ENCODE measurements at regions not wholly inside any gene's neighbourhood (a gene's known extent, or its start where the extent isn't known, plus 50 kb on each side); places are given as distances from the start of the nearest gene placed in this dataset.
"Not testable (repeated sequence)": the region's sequence is repeated elsewhere in the genome, so short reads cannot be mapped to it uniquely, and the experiment has no call there.

DNA sequence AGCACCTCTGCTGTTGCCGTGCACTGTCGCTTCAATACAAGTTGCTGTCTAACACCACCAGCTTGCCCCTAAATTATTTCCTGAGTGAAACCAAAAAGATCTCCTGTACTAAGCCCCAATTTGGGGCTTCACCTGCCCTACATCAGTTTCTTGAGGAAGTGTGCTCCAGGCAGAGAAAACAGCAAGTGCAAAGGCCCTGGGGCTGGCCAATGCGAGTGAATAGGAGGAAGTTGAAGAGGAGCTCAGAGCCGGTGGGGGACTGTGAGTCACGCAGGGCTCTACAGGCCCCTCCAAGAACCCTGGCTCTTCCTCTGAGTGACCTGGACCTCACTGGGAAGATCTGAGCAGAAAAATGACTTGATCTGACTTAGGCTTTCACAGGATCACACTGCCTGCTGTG lies 117.2 kb downstream of the IPO8 start:
- no peak for DNase-seq
- Histone ChIP-seq H3K36me3 (replicated peaks; ENCODE audit: control insufficient read depth, insufficient read depth, low read length) (no peaks in the 10 kb centered on the region), H3K4me3 (ENCODE audit: insufficient read depth, low read depth, low read length) (no peak overlapping the region), H3K27me3 (ENCODE audit: control insufficient read depth, insufficient read depth, low read length) (no peaks in the 10 kb centered on the region)

DNA sequence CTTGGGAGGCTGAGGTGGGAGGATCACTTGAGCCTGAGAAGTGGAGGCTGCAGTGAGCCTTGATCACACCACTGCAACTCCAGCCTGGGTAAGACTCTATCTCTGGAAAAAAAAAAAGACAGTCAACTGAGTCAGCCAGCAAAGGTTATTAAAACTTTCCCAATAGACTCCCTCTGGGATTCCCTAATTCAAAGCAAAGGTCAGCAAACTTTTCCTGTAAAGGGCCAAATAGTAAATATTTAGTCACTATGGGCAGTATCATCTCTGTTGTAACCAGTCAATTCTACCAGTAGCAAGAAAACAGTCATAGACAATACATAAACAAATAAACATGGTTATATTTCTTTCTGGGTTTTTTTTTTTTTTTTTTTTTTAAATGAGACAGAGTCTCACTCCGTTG lies 122.5 kb downstream of the IPO8 start:
- no peaks in the 10 kb centered on the region for H3K36me3 ChIP-seq (replicated peaks; ENCODE audit: control insufficient read depth, insufficient read depth, low read length)
- no peaks in the 10 kb centered on the region for H3K27me3 ChIP-seq (ENCODE audit: control insufficient read depth, insufficient read depth, low read length)
- no peak overlapping the region for H3K4me3 ChIP-seq (ENCODE audit: insufficient read depth, low read depth, low read length)
- no peak for DNase-seq

DNA sequence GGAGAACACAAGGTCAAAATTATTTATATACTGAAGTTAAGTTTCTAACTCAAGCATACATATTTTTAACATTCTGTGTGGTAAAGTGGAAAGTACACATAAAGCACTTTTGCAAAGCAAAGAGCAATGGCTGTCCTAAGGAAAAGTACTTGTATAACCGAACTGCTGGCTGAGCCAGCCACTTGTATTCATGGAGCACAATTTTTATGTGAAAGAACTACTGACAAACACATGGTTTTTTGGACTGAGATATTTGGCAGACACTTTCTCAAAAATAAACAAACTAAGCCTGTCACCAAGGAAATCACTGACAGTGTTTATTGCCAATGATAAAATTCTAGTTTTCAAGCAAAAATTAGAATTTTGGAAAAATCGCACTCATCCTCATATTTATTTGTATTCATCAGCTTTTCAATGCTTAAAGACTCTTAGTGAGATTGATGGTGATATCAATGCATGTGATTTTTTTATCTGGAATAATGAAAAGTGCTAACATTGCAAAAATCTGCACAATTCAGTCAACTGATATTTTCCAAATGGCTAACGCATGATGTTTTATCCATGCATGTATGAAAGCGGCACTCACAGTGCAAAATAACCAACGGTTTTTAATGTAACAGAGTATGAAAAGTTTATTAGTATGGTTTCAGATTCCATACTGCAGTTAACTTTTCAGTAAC lies 125.3 kb downstream of the IPO8 start:
- no peak for DNase-seq
- Histone ChIP-seq H3K4me3 (ENCODE audit: insufficient read depth, low read depth, low read length) (no peak overlapping the region), H3K27me3 (ENCODE audit: control insufficient read depth, insufficient read depth, low read length) (no peaks in the 10 kb centered on the region), H3K36me3 (replicated peaks; ENCODE audit: control insufficient read depth, insufficient read depth, low read length) (no peaks in the 10 kb centered on the region)

DNA sequence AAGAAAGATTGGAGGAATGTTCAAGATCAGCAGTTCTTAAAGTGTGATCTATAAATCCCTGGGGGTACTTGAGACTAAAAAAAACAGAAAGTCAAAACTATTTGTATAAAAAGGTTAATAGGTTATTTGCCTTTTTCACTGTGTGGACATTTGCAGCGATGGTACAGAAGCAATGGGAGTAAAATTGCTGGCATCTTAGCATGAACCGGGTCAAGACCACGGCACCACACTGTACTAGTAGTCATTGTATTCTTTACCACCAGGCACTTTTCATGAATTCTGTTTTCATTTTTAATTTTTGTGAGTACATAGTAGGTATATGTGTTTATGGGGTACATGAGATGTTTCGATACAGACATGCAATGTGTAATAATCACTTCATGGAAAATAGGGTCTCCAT lies 126.2 kb downstream of the IPO8 start:
- H3K36me3 ChIP-seq (replicated peaks; ENCODE audit: control insufficient read depth, insufficient read depth, low read length) = no peaks in the 10 kb centered on the region
- no peak for DNase-seq
- no peak overlapping the region for H3K4me3 ChIP-seq (ENCODE audit: insufficient read depth, low read depth, low read length)
- no peaks in the 10 kb centered on the region for H3K27me3 ChIP-seq (ENCODE audit: control insufficient read depth, insufficient read depth, low read length)

DNA sequence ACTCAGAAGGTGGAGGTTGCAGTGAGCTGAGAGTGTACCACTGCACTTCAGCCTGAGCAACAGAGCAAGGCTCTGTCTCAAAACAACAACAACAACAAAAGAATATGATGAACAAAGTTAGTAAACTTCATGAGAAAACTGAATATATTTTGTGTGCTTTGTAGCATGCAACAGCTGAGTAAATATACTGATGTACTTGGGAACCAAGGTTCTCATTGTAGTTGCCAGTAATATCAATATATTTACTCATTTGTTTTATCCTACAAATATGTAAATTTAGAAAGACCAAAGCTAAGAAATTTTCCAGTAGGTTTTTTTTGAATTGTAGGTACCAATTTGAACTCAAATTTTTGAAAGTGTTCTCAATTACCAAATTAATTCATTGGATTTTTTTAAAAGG lies 127.2 kb downstream of the IPO8 start:
- no peaks in the 10 kb centered on the region for H3K27me3 ChIP-seq (ENCODE audit: control insufficient read depth, insufficient read depth, low read length)
- DNase-seq = no peak
- H3K4me3 ChIP-seq (ENCODE audit: insufficient read depth, low read depth, low read length) = no peak overlapping the region
- no peaks in the 10 kb centered on the region for H3K36me3 ChIP-seq (replicated peaks; ENCODE audit: control insufficient read depth, insufficient read depth, low read length)

DNA sequence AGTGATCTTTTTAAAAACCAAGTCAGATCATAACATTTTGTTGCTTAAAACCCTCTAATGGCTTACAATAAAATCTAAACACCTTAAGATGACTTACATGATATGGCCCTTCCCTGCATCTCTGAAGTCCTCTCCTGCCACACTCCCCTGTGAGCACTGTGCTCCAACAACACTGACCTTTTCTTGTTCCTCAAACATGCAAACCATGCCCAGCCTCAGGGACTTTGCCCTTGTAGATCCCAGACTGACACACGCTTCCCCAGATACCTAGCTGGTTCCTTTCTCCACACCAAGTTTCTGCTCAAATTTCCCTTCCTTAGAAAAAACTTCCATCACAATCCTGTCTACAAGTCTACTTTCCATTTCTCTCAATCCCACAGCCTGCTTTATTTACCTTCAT lies 128.6 kb downstream of the IPO8 start:
- Histone ChIP-seq H3K4me3 (ENCODE audit: insufficient read depth, low read depth, low read length) (no peak overlapping the region), H3K27me3 (ENCODE audit: control insufficient read depth, insufficient read depth, low read length) (no peaks in the 10 kb centered on the region), H3K36me3 (replicated peaks; ENCODE audit: control insufficient read depth, insufficient read depth, low read length) (no peaks in the 10 kb centered on the region)
- no peak for DNase-seq

DNA sequence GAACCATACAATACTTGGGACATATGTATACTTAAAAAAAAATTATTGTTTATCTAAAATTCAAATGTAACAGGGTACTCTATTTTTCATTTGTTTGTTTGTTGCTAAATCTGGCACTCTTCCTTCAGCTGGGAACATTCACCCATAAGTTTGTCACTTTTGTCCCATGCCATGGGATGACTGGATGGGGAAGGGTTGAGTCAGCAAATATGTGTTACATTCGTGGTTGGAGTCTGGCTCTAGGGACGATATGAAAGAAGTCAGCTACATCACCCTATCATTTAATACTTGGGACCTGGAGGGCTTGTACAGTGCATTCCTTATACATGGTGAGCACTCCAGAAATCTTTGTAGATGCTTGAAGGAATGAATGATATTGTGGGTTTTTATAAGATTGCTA lies 131.3 kb downstream of the IPO8 start:
- DNase-seq = no peak
- H3K27me3 ChIP-seq (ENCODE audit: control insufficient read depth, insufficient read depth, low read length) = no peaks in the 10 kb centered on the region
- no peak overlapping the region for H3K4me3 ChIP-seq (ENCODE audit: insufficient read depth, low read depth, low read length)
- no peaks in the 10 kb centered on the region for H3K36me3 ChIP-seq (replicated peaks; ENCODE audit: control insufficient read depth, insufficient read depth, low read length)

DNA sequence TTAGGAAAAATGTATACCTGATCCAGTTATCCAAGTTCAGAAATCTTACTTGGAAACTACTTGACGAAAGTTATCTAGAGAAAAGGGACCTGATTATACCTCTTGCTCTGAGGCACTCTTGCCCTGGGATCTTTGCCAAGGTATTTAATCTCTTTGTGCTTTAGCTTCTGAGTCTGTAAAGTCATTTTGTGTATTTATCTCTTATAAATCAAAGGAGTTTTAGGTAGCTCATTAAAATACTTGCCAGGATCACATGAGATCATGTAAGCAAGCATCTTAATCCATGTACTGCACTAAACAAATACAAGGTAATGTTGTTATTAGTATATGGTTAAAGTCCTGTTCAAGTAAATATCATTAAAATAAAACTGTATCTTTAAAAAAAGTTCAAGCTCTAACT lies 147.5 kb downstream of the IPO8 start:
- Histone ChIP-seq H3K36me3 (replicated peaks; ENCODE audit: control insufficient read depth, insufficient read depth, low read length) (no peaks in the 10 kb centered on the region), H3K27me3 (ENCODE audit: control insufficient read depth, insufficient read depth, low read length) (no peaks in the 10 kb centered on the region), H3K4me3 (ENCODE audit: insufficient read depth, low read depth, low read length) (no peak overlapping the region)
- no peak for DNase-seq

DNA sequence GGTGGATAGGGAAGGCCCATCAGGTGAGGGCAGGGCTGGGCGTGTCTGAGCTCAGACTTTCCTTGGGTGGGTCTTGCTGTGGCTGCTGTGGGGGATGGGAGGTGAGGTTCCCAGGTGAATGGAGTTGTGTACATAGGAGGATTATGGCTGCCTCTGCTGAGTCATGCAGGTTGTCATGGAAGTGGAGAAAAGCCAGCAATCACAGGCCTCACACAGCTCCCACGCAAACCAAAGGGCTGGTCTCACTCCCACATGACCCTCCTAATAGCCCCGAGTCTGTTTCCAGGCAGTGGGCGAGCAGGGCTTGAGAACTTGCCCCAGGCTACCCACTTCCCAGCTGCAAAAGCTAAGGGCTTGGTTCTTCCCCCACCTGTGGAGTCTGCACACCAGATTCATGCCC lies 149.5 kb downstream of the IPO8 start:
- no peak for DNase-seq
- Histone ChIP-seq H3K4me3 (ENCODE audit: insufficient read depth, low read depth, low read length) (no peak overlapping the region), H3K36me3 (replicated peaks; ENCODE audit: control insufficient read depth, insufficient read depth, low read length) (no peaks in the 10 kb centered on the region), H3K27me3 (ENCODE audit: control insufficient read depth, insufficient read depth, low read length) (no peaks in the 10 kb centered on the region)

DNA sequence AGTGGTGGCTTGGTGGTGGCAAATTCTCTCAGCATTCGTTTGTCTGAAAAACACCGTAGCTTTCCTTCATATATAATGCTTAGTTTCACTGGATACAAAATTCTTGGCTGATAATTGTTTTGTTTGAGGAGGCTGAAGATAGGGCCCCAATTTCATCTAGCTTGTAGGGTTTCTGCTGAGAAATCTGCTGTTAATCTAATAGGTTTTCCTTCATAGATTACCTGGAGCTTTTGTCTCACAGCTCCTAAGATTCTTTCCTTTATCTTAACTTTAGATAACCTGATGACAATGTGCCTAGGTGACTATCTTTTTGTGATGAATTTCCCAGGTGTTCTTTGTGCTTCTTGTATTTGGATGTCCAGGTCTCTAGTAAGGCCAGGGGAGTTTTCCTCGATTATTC lies 151.0 kb downstream of the IPO8 start:
- H3K4me3 ChIP-seq (ENCODE audit: insufficient read depth, low read depth, low read length); H3K27me3 ChIP-seq (ENCODE audit: control insufficient read depth, insufficient read depth, low read length); DNase-seq; H3K36me3 ChIP-seq (replicated peaks; ENCODE audit: control insufficient read depth, insufficient read depth, low read length): not testable (repeated sequence)

DNA sequence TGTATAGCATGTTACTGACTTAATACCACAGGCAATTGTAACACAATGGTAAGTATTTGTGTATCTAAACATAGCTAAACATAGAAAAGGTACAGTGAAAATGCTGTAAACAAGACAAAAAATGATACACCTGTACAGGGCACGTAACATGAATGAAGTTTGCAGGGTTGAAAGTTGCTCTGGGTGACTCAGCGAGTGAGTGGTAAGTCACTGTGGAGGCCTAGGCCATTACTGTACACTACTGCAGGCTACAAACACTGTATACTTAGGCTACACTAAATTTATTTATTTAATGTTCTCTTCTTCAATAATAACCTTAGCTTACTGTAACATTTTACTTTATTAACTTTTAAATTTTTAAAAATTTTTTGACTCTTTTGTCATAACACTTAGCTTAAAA lies 158.4 kb downstream of the IPO8 start:
- Histone ChIP-seq H3K4me3 (ENCODE audit: insufficient read depth, low read depth, low read length) (no peak overlapping the region), H3K27me3 (ENCODE audit: control insufficient read depth, insufficient read depth, low read length) (no peaks in the 10 kb centered on the region), H3K36me3 (replicated peaks; ENCODE audit: control insufficient read depth, insufficient read depth, low read length) (no peaks in the 10 kb centered on the region)
- DNase-seq = no peak

DNA sequence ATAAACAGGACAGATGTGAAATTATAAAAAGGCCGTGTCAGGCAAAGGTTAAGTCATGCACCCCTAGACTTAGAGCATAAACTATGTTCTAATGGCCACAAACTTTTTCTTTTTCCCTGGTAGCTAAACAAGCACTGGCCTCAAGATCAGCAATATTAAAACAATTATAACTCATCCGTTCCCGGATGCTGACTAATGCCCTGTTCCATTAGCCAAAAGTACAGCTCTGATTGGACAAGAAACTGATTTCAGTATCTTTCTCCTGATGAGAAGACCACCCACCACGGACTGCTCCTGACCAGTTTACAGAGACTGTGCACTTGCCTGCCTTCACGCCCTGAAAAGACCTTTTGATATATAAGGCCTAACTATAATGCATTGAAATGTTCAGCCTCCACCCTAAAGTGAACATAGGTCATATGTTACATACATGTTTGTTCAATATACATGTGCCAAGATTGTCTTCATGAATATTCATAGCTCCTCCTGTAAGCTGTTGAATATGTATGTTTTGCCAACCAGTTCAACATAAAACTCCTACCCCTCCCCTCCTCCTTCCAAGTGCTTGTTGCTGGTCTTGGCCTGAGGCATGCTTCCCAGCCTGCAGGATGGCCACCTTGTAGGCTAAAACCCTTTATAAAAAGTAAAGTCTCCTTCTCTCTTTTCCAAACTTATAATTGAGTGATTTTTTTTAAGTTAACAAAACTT lies 162.0 kb downstream of the IPO8 start:
- Histone ChIP-seq H3K27me3 (ENCODE audit: control insufficient read depth, insufficient read depth, low read length) (no peaks in the 10 kb centered on the region), H3K36me3 (replicated peaks; ENCODE audit: control insufficient read depth, insufficient read depth, low read length) (no peaks in the 10 kb centered on the region), H3K4me3 (ENCODE audit: insufficient read depth, low read depth, low read length) (no peak overlapping the region)
- DNase-seq = no peak

DNA sequence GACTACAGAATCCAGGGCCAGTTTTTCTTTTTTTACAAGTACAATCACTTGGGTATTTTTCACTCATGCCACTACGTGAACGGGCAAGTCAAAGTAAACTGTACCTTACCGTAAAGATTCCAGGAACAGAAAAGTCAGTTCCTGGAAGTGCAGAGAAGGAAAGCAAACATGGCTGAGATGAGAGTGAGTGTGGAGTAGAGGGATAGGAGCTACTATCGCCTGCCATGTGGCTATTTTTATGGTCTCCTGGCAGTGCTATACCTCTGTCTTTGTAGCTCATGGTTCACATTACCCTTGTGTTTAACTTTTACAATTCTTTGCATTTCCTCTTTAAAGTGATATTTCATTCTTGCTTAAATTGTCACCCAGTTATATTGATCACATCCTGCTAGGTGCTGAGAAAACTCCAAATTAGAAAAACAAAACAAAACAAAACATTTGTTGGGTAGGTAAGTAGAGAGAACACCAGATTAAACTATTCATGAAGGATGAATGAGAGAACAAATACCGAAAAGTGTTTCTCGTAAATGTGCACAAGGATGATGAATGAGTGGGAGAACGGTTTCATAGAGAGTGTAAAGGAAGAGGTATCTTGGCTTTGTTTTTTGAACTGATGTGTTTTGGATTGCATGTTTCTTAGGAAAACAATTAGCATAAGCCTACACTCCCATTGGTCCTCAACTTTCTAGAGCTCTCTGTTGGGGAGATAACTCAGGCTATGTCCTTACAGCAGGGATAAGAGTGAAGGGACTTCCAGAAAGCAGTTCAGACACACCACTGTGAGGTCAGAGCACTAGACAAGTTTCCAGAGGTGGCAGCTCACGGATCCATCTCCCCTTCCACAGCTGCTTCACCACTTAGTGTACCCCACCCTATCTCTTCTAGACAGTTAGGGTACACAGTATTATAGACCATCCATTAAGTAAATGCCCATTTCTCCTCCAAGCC lies 163.7 kb downstream of the IPO8 start:
- no peaks in the 10 kb centered on the region for H3K36me3 ChIP-seq (replicated peaks; ENCODE audit: control insufficient read depth, insufficient read depth, low read length)
- no peak for DNase-seq
- H3K27me3 ChIP-seq (ENCODE audit: control insufficient read depth, insufficient read depth, low read length) = no peaks in the 10 kb centered on the region
- no peak overlapping the region for H3K4me3 ChIP-seq (ENCODE audit: insufficient read depth, low read depth, low read length)

DNA sequence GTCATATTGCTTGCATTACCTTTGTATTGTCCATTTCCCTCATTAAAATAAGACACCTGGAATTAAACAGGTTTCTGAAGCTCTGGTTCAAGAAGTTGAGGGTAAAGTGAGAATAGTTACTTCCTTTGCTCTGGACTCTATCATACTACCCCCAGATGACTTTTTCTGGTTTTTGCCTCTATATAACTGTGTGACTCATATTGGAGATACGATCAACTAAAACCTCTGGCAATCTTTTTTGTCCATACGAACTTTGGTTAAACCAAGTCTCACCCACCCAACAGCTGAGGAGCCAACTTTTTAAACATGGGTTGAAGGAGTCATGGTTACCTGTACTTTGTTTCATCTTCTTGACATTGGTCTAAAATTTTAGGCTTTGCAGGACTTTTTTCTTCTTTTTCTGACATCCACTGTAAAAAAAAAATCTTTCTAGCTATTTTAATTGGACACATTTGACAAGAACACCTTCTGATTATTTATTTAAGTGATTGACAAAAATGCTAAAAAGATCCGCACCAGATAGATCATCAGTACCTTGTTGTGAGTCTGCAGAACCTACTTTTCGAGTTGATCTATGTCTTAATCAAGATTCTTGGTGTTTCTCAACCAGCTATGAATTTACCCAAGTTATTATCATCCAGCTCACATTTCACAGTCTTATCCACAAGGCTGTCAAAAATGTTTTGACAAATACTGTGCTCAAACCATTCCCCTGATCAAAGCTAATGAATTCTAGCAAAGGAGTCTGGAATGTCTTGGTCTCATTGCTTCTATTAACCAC lies 166.0 kb downstream of the IPO8 start:
- no peak for DNase-seq
- no peaks in the 10 kb centered on the region for H3K27me3 ChIP-seq (ENCODE audit: control insufficient read depth, insufficient read depth, low read length)
- no peak overlapping the region for H3K4me3 ChIP-seq (ENCODE audit: insufficient read depth, low read depth, low read length)
- no peaks in the 10 kb centered on the region for H3K36me3 ChIP-seq (replicated peaks; ENCODE audit: control insufficient read depth, insufficient read depth, low read length)

Data from H7 (cell line).